OCI-LY3 (cell line): ENCODE measurements at regions not wholly inside any gene's neighbourhood (a gene's known extent, or its start where the extent isn't known, plus 50 kb on each side); places are given as distances from the start of the nearest gene placed in this dataset.

Source experiments
- CTCF ChIP-seq: fragments of 200-600, 300-600 bp; sonication (generic); IDR thresholded peaks from 2 replicates; pipeline ENCODE4 v1.5.1; 2014; ENCODE audit warnings: antibody characterized with exemption, low read length, low read depth
- EZH2phosphoT487 ChIP-seq: fragments of 200-600 bp; shearing (Covaris generic); IDR thresholded peaks from 2 replicates; pipeline ENCODE4 v1.6.1; 2018; ENCODE audit warnings: antibody characterized with exemption, mixed run types, low read depth

- TF ChIP-seq CTCF: no peak
- TF ChIP-seq EZH2phosphoT487: no peak
Observed at GRCh38 chr2:52974127-52974526, 793.5 kb upstream of the CHAC2 start.
